Osteocyte (in vitro differentiated cells): ENCODE measurements at regions not wholly inside any gene's neighbourhood (a gene's known extent, or its start where the extent isn't known, plus 50 kb on each side); places are given as distances from the start of the nearest gene placed in this dataset.

ENCODE experiments used
- DNase-seq: peaks from one replicate; pipeline ENCODE4 v3.0.0; 2021; ENCODE audit warnings: mixed read lengths; ENCODE audit not compliant: unreplicated experiment; ENCODE audit errors: extremely low spot score
- H3K27ac Mint-ChIP-seq: one replicate; pipeline ENCODE4 v1.8.0; 2021; ENCODE audit warnings: mild to moderate bottlenecking, mixed read lengths; ENCODE audit not compliant: unreplicated experiment
- H3K27me3 Mint-ChIP-seq: one replicate; pipeline ENCODE4 v1.8.0; 2021; ENCODE audit warnings: mixed read lengths; ENCODE audit not compliant: unreplicated experiment
- H3K36me3 Mint-ChIP-seq: one replicate; pipeline ENCODE4 v1.8.0; 2021; ENCODE audit warnings: mixed read lengths; ENCODE audit not compliant: unreplicated experiment
- H3K4me1 Mint-ChIP-seq: one replicate; pipeline ENCODE4 v1.8.0; 2021; ENCODE audit warnings: mixed read lengths; ENCODE audit not compliant: unreplicated experiment
- H3K4me3 Mint-ChIP-seq: one replicate; pipeline ENCODE4 v1.8.0; 2021; ENCODE audit warnings: mild to moderate bottlenecking, moderate library complexity, mixed read lengths; ENCODE audit not compliant: unreplicated experiment
- H3K9me3 Mint-ChIP-seq: one replicate; pipeline ENCODE4 v1.8.0; 2021; ENCODE audit warnings: mixed read lengths; ENCODE audit not compliant: unreplicated experiment
- CTCF ChIP-seq: fragments of 200-600 bp; sonication (generic); IDR thresholded peaks from 2 replicates; pipeline ENCODE4 v1.5.0; 2021; ENCODE audit warnings: antibody characterized with exemption, mild to moderate bottlenecking, moderate library complexity

- Mint-ChIP-seq H3K27me3 (peaks cover 32% of the 10 kb centered on the region), H3K27ac (no peak overlapping the region), H3K36me3 (no peaks in the 10 kb centered on the region), H3K4me3 (no peak overlapping the region), H3K9me3 (no peaks in the 10 kb centered on the region), H3K4me1 (no peaks in the 10 kb centered on the region)
- TF ChIP-seq CTCF: no peak
- DNase-seq: peak; percentile 17
These were observed 53.1 kb upstream of the XCR1 start for GRCh38 chr3:46080124-46080968.

- no peak overlapping the region for H3K27ac Mint-ChIP-seq
- no peaks in the 10 kb centered on the region for H3K4me1 Mint-ChIP-seq
- DNase-seq: peak; percentile 93
- no peaks in the 10 kb centered on the region for H3K9me3 Mint-ChIP-seq
- TF ChIP-seq CTCF: peak; percentile 100
- H3K4me3 Mint-ChIP-seq: peak overlapping the region; percentile 34
- H3K27me3 Mint-ChIP-seq: peaks cover 33% of the 10 kb centered on the region
- H3K36me3 Mint-ChIP-seq: no peaks in the 10 kb centered on the region
These were observed 51.6 kb upstream of the XCR1 start for GRCh38 chr3:46078712-46079400.
